CD4-positive, alpha-beta T cell (primary cell): ENCODE measurements at regions not wholly inside any gene's neighbourhood (a gene's known extent, or its start where the extent isn't known, plus 50 kb on each side); places are given as distances from the start of the nearest gene placed in this dataset.
"Not testable (repeated sequence)": the region's sequence is repeated elsewhere in the genome, so short reads cannot be mapped to it uniquely, and the experiment has no call there.

Experiments
- ATAC-seq: fragments of 200-7000 bp; cut with Tn5 transposase; one replicate; pipeline ENCODE4 v1.10.0; 2022; ENCODE audit warnings: mild to moderate bottlenecking; ENCODE audit not compliant: poor library complexity
- CTCF ChIA-PET: fragments of 350-600 bp; sonication (Branson Sonifier 250); formaldehyde crosslinking; loops from one replicate; lab custom pipeline; 2021; ENCODE audit warnings: antibody characterized with exemption, inconsistent platforms; lab: Charles Lee
- POLR2A ChIA-PET: fragments of 350-600 bp; sonication (Branson Sonifier 250); formaldehyde crosslinking; loops from one replicate; lab custom pipeline; 2021; ENCODE audit warnings: antibody characterized with exemption, inconsistent platforms; lab: Charles Lee
- DNase-seq, 14 experiments: peaks; one replicate each; pipeline ENCODE4 v3.0.0-alpha.2; 2013 to 2020; ENCODE audit warnings: mixed read lengths in 2 of 14
- H3K27ac ChIP-seq, 2 donors: one replicate each; pipeline versions ENCODE4 v1.5.1 to v1.7.0; 2013; ENCODE audit warnings: low read length in 2 of 2, low read depth in 1 of 2, mild to moderate bottlenecking in 1 of 2
- H3K27me3 ChIP-seq, 2 experiments: 1 replicate in 1 of 2; 2 replicates in 1 of 2; pipeline versions ENCODE4 v1.6.1 to v1.7.0; 2013; ENCODE audit warnings: low read length in 2 of 2, control low read depth in 1 of 2, mild to moderate bottlenecking in 1 of 2, moderate library complexity in 1 of 2; ENCODE audit not compliant: insufficient read depth in 2 of 2, control insufficient read depth in 1 of 2
- H3K36me3 ChIP-seq: one replicate; pipeline ENCODE4 v1.6.1; 2013; ENCODE audit warnings: low read length, control low read depth; ENCODE audit not compliant: insufficient read depth
- H3K4me1 ChIP-seq: one replicate; pipeline ENCODE4 v1.6.1; 2013; ENCODE audit warnings: low read length, control low read depth; ENCODE audit not compliant: insufficient read depth
- H3K4me3 ChIP-seq: one replicate; pipeline ENCODE4 v1.5.1; 2013; ENCODE audit warnings: mild to moderate bottlenecking, low read length, moderate library complexity
- H3K9me3 ChIP-seq, 2 experiments: 1 replicate in 1 of 2; 2 replicates in 1 of 2; pipeline versions ENCODE4 v1.6.1 to v1.7.0; 2013; ENCODE audit warnings: low read length in 2 of 2, mild to moderate bottlenecking in 2 of 2, control low read depth in 1 of 2, moderate library complexity in 1 of 2; ENCODE audit not compliant: control insufficient read depth in 1 of 2, insufficient read depth in 1 of 2
- H3K27ac Mint-ChIP-seq: one replicate; pipeline ENCODE4 v1.8.0; 2020; ENCODE audit warnings: mixed read lengths
- H3K27me3 Mint-ChIP-seq: one replicate; pipeline ENCODE4 v1.8.0; 2021; ENCODE audit warnings: mixed read lengths
- H3K36me3 Mint-ChIP-seq: one replicate; pipeline ENCODE4 v1.8.0; 2021; ENCODE audit warnings: low read depth, mixed read lengths
- H3K4me1 Mint-ChIP-seq: one replicate; pipeline ENCODE4 v1.8.0; 2021; ENCODE audit warnings: low read depth, mixed read lengths
- H3K4me3 Mint-ChIP-seq: one replicate; pipeline ENCODE4 v1.8.0; 2020; ENCODE audit warnings: mild to moderate bottlenecking, mixed read lengths
- H3K9me3 Mint-ChIP-seq: one replicate; pipeline ENCODE4 v1.8.0; 2020; ENCODE audit warnings: mixed read lengths
- intact Hi-C, 2 experiments: fragments of 100-400 bp; cut with DNase I in 1 of 2; cut with micrococcal nuclease in 1 of 2; formaldehyde crosslinking; loops; one replicate each; pipeline versions ENCODE4 v1.15.1 to v1.9.0; 2023 to 2025; cut with DNase I, micrococcal nuclease
- TF ChIP-seq, protein P1 (sequence below): fragments of 200-600 bp; IDR thresholded peaks from one replicate; pipeline ENCODE4 v1.8.0; 2022; ENCODE audit warnings: antibody characterized with exemption, mild to moderate bottlenecking

DNA sequence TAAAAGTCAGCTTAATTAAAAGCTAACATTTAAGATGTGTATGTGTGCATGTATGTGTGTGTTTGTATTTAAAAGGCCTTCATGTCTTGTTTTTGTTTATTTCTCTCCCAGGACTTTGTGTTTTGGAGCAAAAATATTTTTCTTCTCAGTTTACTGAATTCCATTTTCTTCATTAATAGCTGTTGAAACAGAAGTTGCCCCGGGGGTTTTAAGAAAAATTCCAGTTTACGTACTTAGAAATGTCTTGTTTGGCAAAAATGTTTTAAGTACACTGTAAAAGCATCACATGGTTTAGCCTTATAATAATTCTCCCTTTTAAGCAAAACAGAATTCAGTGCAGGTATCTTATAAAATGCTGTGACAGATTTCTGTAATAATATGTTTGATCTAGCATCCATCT lies 1233.0 kb upstream of the NRXN1 start:
- no peak overlapping the region for H3K4me3 ChIP-seq
- Mint-ChIP-seq H3K4me1 (no peaks in the 10 kb centered on the region), H3K36me3 (no peaks in the 10 kb centered on the region), H3K4me3 (no peak overlapping the region), H3K27ac (no peak overlapping the region), H3K9me3 (peaks cover 14% of the 10 kb centered on the region), H3K27me3 (no peaks in the 10 kb centered on the region)
- DNase-seq (no peak), ATAC-seq (no peak)
- H3K27ac ChIP-seq: no peak overlapping the region
- ChIA-PET CTCF (interaction anchor here (0.7 kb wide), 1 partner anchor 9 kb away, joined by 3 read pairs; no protein-coding TSS in a partner anchor), POLR2A (no interaction called here)
- H3K9me3 ChIP-seq: peaks cover 0 to 4% of the 10 kb centered on the region in 2 experiments
- H3K27me3 ChIP-seq: no peaks in the 10 kb centered on the region
- TF ChIP-seq, protein P1, sequence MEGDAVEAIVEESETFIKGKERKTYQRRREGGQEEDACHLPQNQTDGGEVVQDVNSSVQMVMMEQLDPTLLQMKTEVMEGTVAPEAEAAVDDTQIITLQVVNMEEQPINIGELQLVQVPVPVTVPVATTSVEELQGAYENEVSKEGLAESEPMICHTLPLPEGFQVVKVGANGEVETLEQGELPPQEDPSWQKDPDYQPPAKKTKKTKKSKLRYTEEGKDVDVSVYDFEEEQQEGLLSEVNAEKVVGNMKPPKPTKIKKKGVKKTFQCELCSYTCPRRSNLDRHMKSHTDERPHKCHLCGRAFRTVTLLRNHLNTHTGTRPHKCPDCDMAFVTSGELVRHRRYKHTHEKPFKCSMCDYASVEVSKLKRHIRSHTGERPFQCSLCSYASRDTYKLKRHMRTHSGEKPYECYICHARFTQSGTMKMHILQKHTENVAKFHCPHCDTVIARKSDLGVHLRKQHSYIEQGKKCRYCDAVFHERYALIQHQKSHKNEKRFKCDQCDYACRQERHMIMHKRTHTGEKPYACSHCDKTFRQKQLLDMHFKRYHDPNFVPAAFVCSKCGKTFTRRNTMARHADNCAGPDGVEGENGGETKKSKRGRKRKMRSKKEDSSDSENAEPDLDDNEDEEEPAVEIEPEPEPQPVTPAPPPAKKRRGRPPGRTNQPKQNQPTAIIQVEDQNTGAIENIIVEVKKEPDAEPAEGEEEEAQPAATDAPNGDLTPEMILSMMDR: no peak
- H3K36me3 ChIP-seq: no peaks in the 10 kb centered on the region
- H3K4me1 ChIP-seq: no peaks in the 10 kb centered on the region
- intact Hi-C loops: no loop called here

DNA sequence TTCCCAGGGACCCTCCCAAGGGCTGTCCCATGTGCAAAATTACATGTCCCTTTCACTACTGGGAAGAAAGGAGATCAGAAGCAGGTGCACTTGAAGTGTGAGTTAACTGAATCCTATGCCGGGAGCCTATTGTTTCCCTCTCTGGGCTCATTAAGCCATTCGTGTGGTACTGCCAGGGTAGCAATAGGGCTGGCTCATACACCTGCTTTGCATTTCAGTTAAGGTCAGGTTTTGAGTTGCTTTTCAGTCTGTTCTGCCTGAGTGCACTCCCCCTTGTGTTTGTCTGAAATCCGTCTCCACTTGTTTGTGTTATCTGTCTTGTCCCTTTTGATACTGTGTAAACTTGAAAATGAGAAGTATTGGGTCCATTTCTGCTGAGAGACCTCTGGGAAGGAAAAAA lies 1232.6 kb upstream of the NRXN1 start:
- H3K36me3 Mint-ChIP-seq: no peaks in the 10 kb centered on the region
- ATAC-seq (no peak), DNase-seq (no peak)
- no peaks in the 10 kb centered on the region for H3K36me3 ChIP-seq
- peaks cover 0 to 4% of the 10 kb centered on the region in 2 experiments for H3K9me3 ChIP-seq
- no peaks in the 10 kb centered on the region for H3K27me3 Mint-ChIP-seq
- POLR2A ChIA-PET: no interaction called here
- peaks cover 14% of the 10 kb centered on the region for H3K9me3 Mint-ChIP-seq
- intact Hi-C loops: no loop called here
- no peaks in the 10 kb centered on the region for H3K4me1 ChIP-seq
- TF ChIP-seq, protein P1: no peak
- no peak overlapping the region for H3K4me3 ChIP-seq
- H3K27me3 ChIP-seq: no peaks in the 10 kb centered on the region
- H3K4me3 Mint-ChIP-seq: no peak overlapping the region
- no peak overlapping the region for H3K27ac ChIP-seq
- no peak overlapping the region for H3K27ac Mint-ChIP-seq
- CTCF ChIA-PET: interaction anchor here (0.7 kb wide), 1 partner anchor 9 kb away, joined by 3 read pairs; no protein-coding TSS in a partner anchor
- H3K4me1 Mint-ChIP-seq: no peaks in the 10 kb centered on the region

DNA sequence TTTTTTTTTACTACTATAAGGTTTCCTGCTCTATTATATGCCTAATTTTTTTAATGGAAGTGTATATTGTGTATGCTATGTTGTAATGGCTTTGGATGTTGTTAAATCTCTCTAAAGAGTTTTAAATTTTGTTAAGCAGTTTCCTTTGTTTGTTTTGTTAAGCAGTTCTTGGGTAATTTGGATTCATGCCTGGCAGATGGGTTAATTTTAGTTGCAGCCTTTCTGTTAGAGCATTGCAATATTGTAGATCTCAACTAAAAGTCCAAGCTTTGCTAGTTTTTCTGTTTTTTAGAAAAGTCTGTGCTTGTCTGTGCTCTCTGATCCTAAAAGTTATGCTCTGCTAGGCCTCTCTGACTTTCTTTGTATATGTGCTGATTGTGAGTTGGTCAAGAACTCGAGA lies 1229.0 kb upstream of the NRXN1 start:
- Histone ChIP-seq H3K4me1 (no peaks in the 10 kb centered on the region), H3K4me3 (no peak overlapping the region), H3K9me3 (peaks cover 0 to 9% of the 10 kb centered on the region in 2 experiments), H3K27me3 (no peaks in the 10 kb centered on the region), H3K36me3 (no peaks in the 10 kb centered on the region), H3K27ac (no peak overlapping the region)
- POLR2A ChIA-PET: no interaction called here
- ATAC-seq (no peak), DNase-seq (no peak)
- H3K4me3 Mint-ChIP-seq: no peak overlapping the region
- no peaks in the 10 kb centered on the region for H3K36me3 Mint-ChIP-seq
- CTCF ChIA-PET: no interaction called here
- no peak overlapping the region for H3K27ac Mint-ChIP-seq
- intact Hi-C loops: no loop called here
- peaks cover 5% of the 10 kb centered on the region for H3K9me3 Mint-ChIP-seq
- TF ChIP-seq, protein P1: no peak
- no peaks in the 10 kb centered on the region for H3K27me3 Mint-ChIP-seq
- H3K4me1 Mint-ChIP-seq: no peaks in the 10 kb centered on the region

DNA sequence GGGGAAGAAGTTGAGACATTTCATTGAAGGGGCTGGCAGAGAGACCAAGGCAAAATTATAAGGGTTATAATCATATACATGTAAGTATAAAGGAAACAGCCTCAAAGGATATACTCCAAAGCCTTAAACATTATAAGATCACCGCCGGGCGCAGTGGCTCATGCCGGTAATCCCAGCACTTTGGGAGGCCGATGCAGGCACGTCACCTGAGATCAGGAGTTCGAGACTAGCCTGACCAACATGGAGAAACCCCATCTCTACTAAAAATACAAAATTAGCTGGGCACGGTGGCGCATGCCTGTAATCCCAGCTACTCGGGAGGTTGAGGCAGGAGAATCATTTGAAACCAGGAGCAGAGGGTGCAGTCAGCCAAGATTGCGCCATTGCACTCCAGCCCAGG lies 1227.0 kb upstream of the NRXN1 start:
- ATAC-seq, H3K27me3 Mint-ChIP-seq, H3K36me3 Mint-ChIP-seq, H3K4me1 ChIP-seq, H3K27ac ChIP-seq, H3K4me1 Mint-ChIP-seq, H3K4me3 Mint-ChIP-seq, H3K27ac Mint-ChIP-seq, DNase-seq, H3K36me3 ChIP-seq, CTCF ChIA-PET, H3K4me3 ChIP-seq, POLR2A ChIA-PET, intact Hi-C loops, H3K9me3 Mint-ChIP-seq, H3K27me3 ChIP-seq: not testable (repeated sequence)
- H3K9me3 ChIP-seq: peaks cover 0 to 14% of the 10 kb centered on the region in 2 experiments
